ENCODE measurements at regions not wholly inside any gene's neighbourhood (a gene's known extent, or its start where the extent isn't known, plus 50 kb on each side); places are given as distances from the start of the nearest gene placed in this dataset.

DNA sequence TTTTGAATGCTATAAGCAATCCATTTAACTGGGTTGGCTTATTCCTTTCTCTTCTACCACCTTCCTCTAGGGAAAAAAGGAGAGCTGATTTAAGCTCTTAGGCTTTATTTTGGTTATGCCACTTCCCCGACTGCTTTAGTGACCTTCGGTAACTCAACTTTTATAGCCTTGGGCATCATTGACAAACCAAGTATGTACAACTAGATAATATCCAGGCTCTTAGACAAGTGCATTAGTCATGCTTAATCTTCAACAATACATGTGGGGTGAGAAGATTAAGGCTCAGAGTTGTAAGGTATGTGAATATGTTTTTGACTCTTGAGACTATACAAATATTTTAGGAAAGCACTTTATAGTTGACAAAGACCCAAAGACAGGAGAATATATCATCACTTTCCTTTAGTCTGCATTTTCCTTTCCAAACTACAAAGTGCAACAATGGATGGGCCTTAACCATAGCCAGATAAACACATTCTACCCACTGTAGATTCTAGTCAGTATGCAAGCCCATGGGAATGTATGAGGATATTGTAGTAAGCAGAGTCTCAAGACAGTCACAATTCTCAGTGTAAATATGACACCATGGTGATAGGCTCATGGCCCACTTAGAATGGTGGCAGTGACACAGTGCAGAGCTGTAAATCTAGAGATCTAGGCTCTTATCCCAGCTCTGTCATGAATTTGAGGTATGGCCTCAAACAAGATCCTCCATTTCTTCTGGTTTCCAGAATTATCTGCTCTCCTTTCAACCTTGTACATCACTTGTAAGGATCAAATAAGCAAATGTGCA, 1117.3 kb downstream of the SORCS3 start:
- WGBS, 2 donors, result 69 to 83% methylated on average over 2 of the region's 2 CpGs
- DNase-seq (ENCODE audit: low spot score in 2 of 2), result no peak
- intact Hi-C loops (cut with DNase I; ENCODE audit: low total_unique reads), result no loop called here
- TF ChIP-seq, protein P1, sequence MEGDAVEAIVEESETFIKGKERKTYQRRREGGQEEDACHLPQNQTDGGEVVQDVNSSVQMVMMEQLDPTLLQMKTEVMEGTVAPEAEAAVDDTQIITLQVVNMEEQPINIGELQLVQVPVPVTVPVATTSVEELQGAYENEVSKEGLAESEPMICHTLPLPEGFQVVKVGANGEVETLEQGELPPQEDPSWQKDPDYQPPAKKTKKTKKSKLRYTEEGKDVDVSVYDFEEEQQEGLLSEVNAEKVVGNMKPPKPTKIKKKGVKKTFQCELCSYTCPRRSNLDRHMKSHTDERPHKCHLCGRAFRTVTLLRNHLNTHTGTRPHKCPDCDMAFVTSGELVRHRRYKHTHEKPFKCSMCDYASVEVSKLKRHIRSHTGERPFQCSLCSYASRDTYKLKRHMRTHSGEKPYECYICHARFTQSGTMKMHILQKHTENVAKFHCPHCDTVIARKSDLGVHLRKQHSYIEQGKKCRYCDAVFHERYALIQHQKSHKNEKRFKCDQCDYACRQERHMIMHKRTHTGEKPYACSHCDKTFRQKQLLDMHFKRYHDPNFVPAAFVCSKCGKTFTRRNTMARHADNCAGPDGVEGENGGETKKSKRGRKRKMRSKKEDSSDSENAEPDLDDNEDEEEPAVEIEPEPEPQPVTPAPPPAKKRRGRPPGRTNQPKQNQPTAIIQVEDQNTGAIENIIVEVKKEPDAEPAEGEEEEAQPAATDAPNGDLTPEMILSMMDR (IDR thresholded peaks at IDR 0.05), result no peak
- TF ChIP-seq POLR2A (IDR thresholded peaks at IDR 0.05), result no peak
- H3K4me3 ChIP-seq (ENCODE audit: low read depth, poor library complexity, severe bottlenecking), result no peak overlapping the region

DNA sequence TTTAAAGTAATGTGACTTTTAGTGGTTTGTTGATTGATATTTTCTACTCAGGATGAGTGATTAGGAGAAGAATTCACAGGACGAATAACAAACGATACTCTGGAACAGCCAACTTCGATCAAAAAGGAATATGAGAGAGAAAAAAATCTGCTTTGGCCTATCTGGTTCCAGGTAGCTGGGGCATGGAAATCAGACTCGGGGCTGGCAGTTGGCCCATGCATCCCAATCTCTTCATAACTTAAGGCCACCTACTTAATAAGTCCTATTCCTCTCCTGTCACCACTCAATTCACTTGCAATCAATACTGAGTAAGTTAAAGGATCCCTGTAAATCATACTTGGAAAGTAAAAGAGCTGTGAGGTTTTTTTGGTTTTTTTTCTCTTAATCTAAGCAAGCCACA, 1116.2 kb downstream of the SORCS3 start:
- 62 to 69% methylated on average over 4 of the region's 4 CpGs for WGBS, 2 donors
- no peak for DNase-seq (ENCODE audit: low spot score in 2 of 2)
- intact Hi-C loops (cut with DNase I; ENCODE audit: low total_unique reads), result no loop called here
- TF ChIP-seq POLR2A (IDR thresholded peaks at IDR 0.05), result no peak
- TF ChIP-seq, protein P1 (IDR thresholded peaks at IDR 0.05), result no peak
- no peak overlapping the region for H3K4me3 ChIP-seq (ENCODE audit: low read depth, poor library complexity, severe bottlenecking)

DNA sequence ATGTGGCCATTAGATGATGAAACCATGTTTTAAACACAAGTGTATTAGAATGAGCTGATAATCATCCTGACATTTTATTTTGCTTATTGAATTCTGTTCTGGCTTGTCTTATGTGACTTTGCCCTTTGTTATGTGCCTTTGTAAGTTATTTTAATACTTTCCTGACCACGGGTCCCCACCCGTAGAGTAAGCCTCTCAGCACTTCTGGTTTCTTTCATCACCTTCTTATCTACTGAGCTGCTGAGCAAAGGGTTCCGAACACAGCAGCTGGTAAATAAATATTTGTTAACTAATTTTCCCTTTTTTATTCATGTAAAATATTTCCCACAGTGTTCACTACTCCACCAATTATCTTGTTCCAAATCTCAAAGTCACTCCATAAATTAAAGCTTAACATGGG, 1115.3 kb downstream of the SORCS3 start:
- intact Hi-C loops (cut with DNase I; ENCODE audit: low total_unique reads), result no loop called here
- DNase-seq (ENCODE audit: low spot score in 2 of 2), result no peak
- 56 to 59% methylated on average over 3 of the region's 3 CpGs for WGBS, 2 donors
- H3K4me3 ChIP-seq (ENCODE audit: low read depth, poor library complexity, severe bottlenecking), result no peak overlapping the region
- TF ChIP-seq, protein P1 (IDR thresholded peaks at IDR 0.05), result no peak
- no peak for TF ChIP-seq POLR2A (IDR thresholded peaks at IDR 0.05)

DNA sequence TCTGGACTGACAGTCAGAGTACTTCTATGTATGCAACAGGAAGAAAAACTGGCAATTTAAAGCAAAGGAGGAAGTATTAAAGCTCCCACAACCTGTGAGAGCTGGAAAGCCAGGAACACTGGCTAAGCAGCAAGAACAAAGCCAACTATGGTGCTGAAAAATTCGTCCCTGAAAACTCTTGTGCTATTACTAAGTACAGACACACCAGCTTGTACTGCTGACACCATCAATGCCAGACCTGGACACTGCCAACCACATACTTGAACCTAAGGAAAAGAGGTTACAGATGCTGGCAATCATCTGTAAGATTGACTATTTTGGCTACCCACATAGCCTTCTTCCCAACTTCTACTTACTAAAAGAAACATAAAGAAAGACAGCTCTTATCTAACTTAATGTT, 1110.6 kb downstream of the SORCS3 start:
- intact Hi-C loops (cut with DNase I; ENCODE audit: low total_unique reads), result no loop called here
- TF ChIP-seq, protein P1 (IDR thresholded peaks at IDR 0.05), result no peak
- no peak for TF ChIP-seq POLR2A (IDR thresholded peaks at IDR 0.05)
- WGBS, 2 donors, result 31 to 44% methylated on average over 1 of the region's 1 CpG
- no peak for DNase-seq (ENCODE audit: low spot score in 2 of 2)
- no peak overlapping the region for H3K4me3 ChIP-seq (ENCODE audit: low read depth, poor library complexity, severe bottlenecking)

DNA sequence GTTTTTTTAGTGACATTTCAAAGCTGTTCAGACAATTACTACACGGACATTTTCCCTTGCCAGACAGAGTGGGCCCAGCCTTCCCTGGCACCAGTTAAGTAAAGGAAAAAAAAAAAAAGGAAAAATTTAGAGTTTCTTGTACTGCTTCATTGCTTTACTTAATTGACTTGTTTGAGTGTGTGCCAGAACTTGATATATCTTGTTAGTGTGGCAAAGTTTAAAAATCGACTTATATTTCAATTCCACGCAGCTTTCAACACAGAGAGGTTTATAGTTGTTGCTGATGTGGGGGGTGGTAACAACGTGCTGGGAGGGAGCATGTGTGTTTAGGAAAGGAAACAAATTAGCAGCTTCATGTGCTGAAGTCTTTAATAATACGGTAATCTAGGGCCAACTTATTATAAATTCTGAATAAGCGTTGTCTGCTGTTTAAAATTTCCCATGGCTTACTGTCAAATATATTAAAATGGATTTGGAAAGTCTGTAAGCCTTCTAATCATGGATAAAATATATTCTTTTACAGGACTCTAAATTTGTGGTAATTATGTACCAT, 1104.6 kb downstream of the SORCS3 start:
- intact Hi-C loops (cut with DNase I; ENCODE audit: low total_unique reads), result no loop called here
- WGBS, 2 donors, result 45 to 57% methylated on average over 6 of the region's 6 CpGs
- no peak overlapping the region for H3K4me3 ChIP-seq (ENCODE audit: low read depth, poor library complexity, severe bottlenecking)
- DNase-seq (ENCODE audit: low spot score in 2 of 2), result no peak
- TF ChIP-seq, protein P1 (IDR thresholded peaks at IDR 0.05), result no peak
- no peak for TF ChIP-seq POLR2A (IDR thresholded peaks at IDR 0.05)

Data from lower leg skin (tissue), 4 donors.